ENCODE measurements at regions not wholly inside any gene's neighbourhood (a gene's known extent, or its start where the extent isn't known, plus 50 kb on each side); places are given as distances from the start of the nearest gene placed in this dataset.
"Not testable (repeated sequence)": the region's sequence is repeated elsewhere in the genome, so short reads cannot be mapped to it uniquely, and the experiment has no call there.

- not testable (repeated sequence) for TF ChIP-seq CTCF, POLR2A (IDR thresholded peaks at IDR 0.05)
Observed at GRCh38 chr15:81918767-81919166, 127.1 kb downstream of the MEX3B start.

Measured in breast epithelium (tissue), 3 donors.